Neuronal stem cell (in vitro differentiated cells): ENCODE measurements at regions not wholly inside any gene's neighbourhood (a gene's known extent, or its start where the extent isn't known, plus 50 kb on each side); places are given as distances from the start of the nearest gene placed in this dataset.

Experiments
- DNase-seq: peaks from one replicate; pipeline ENCODE4 v3.0.0-alpha.2; 2013; ENCODE audit warnings: low spot score
- H2AFZ ChIP-seq: one replicate; pipeline ENCODE4 v1.6.1; 2013; ENCODE audit warnings: mild to moderate bottlenecking, low read length, inconsistent platforms
- H2AK5ac ChIP-seq: 2 replicates; pipeline ENCODE4 v1.6.1; 2013; ENCODE audit warnings: low read depth, mild to moderate bottlenecking, inconsistent platforms, low read length, moderate library complexity, mixed read lengths
- H2BK120ac ChIP-seq: 2 replicates; pipeline ENCODE4 v1.6.1; 2013; ENCODE audit warnings: low read depth, mild to moderate bottlenecking, inconsistent platforms, low read length, moderate library complexity, mixed read lengths
- H2BK12ac ChIP-seq: one replicate; pipeline ENCODE4 v1.6.1; 2013; ENCODE audit warnings: low read length, inconsistent platforms
- H2BK15ac ChIP-seq: 2 replicates; pipeline ENCODE4 v1.6.1; 2013; ENCODE audit warnings: mild to moderate bottlenecking, low read length, inconsistent platforms, mixed read lengths
- H2BK5ac ChIP-seq: one replicate; pipeline ENCODE4 v1.6.1; 2013; ENCODE audit warnings: inconsistent platforms, mild to moderate bottlenecking, low read length, moderate library complexity
- H3K14ac ChIP-seq: one replicate; pipeline ENCODE4 v1.6.1; 2013; ENCODE audit warnings: low read length, inconsistent platforms
- H3K18ac ChIP-seq: 2 replicates; pipeline ENCODE4 v1.6.1; 2013; ENCODE audit warnings: low read length, inconsistent platforms
- H3K23ac ChIP-seq: 2 replicates; pipeline ENCODE4 v1.6.1; 2013; ENCODE audit warnings: low read depth, mild to moderate bottlenecking, mixed read lengths, low read length, inconsistent platforms; ENCODE audit not compliant: poor library complexity
- H3K27ac ChIP-seq: replicated peaks from 3 replicates; pipeline ENCODE4 v1.5.1; 2013; ENCODE audit warnings: low read length, inconsistent platforms
- H3K27me3 ChIP-seq, 3 experiments: 2 replicates each; pipeline ENCODE4 v1.6.1; 2013; ENCODE audit warnings: low read length in 3 of 3, mild to moderate bottlenecking in 2 of 3, inconsistent platforms in 1 of 3, low read depth in 1 of 3, mixed read lengths in 1 of 3, moderate library complexity in 1 of 3; ENCODE audit not compliant: control insufficient read depth in 3 of 3, insufficient read depth in 3 of 3
- H3K36me3 ChIP-seq, 2 donors: replicated peaks in 1 of 2; 2 replicates each; pipeline ENCODE4 v1.6.1; 2013; ENCODE audit warnings: low read length in 2 of 2; ENCODE audit not compliant: control insufficient read depth in 2 of 2, insufficient read depth in 2 of 2
- H3K4ac ChIP-seq: 2 replicates; pipeline ENCODE4 v1.6.1; 2013; ENCODE audit warnings: inconsistent platforms, mild to moderate bottlenecking, low read length, moderate library complexity
- H3K4me1 ChIP-seq, 2 donors: 1 replicate in 1 of 2; 2 replicates in 1 of 2; pipeline ENCODE4 v1.6.1; 2013; ENCODE audit warnings: low read length in 2 of 2, low read depth in 1 of 2; ENCODE audit not compliant: control insufficient read depth in 2 of 2, insufficient read depth in 1 of 2
- H3K4me2 ChIP-seq: one replicate; pipeline ENCODE4 v1.6.1; 2013; ENCODE audit warnings: mild to moderate bottlenecking, low read length, inconsistent platforms; ENCODE audit not compliant: insufficient read depth, poor library complexity, severe bottlenecking
- H3K4me3 ChIP-seq, 2 donors: 2 replicates each; pipeline ENCODE4 v1.5.1; 2013; ENCODE audit warnings: low read length in 2 of 2, mild to moderate bottlenecking in 2 of 2, inconsistent platforms in 1 of 2, moderate library complexity in 1 of 2
- H3K79me1 ChIP-seq: one replicate; pipeline ENCODE4 v1.6.1; 2013; ENCODE audit warnings: low read depth, mild to moderate bottlenecking, inconsistent platforms, low read length, moderate library complexity
- H3K9ac ChIP-seq: one replicate; pipeline ENCODE4 v1.6.1; 2013; ENCODE audit warnings: mild to moderate bottlenecking, low read depth, low read length, inconsistent platforms; ENCODE audit not compliant: poor library complexity
- H3K9me3 ChIP-seq, 2 donors: replicated peaks in 1 of 2; 2 replicates each; pipeline versions ENCODE3 to v1.6.1; 2013; ENCODE audit warnings: low read length in 2 of 2, mild to moderate bottlenecking in 2 of 2, inconsistent platforms in 1 of 2, low read depth in 1 of 2, mixed read lengths in 1 of 2, moderate library complexity in 1 of 2; ENCODE audit not compliant: control insufficient read depth in 2 of 2, insufficient read depth in 1 of 2
- H4K8ac ChIP-seq: one replicate; pipeline ENCODE4 v1.6.1; 2013; ENCODE audit warnings: low read depth, mild to moderate bottlenecking, inconsistent platforms, low read length, moderate library complexity
- H4K91ac ChIP-seq: one replicate; pipeline ENCODE4 v1.6.1; 2013; ENCODE audit warnings: low read length, low read depth, mild to moderate bottlenecking, inconsistent platforms; ENCODE audit not compliant: poor library complexity
- WGBS, 2 donors: extraction: QIAGEN DNeasy Blood & Tissue Kit; methylation state at CpG; one replicate each; pipeline ENCODE4 v1.1.7; 2013; ENCODE audit warnings: missing lambda C conversion rate in 2 of 2, mixed read lengths in 1 of 2; ENCODE audit not compliant: insufficient read length in 2 of 2, insufficient replicate concordance in 1 of 2; ENCODE audit errors: extremely low coverage in 2 of 2; 5-methylcytosine and 5-hydroxymethylcytosine counted together

DNA sequence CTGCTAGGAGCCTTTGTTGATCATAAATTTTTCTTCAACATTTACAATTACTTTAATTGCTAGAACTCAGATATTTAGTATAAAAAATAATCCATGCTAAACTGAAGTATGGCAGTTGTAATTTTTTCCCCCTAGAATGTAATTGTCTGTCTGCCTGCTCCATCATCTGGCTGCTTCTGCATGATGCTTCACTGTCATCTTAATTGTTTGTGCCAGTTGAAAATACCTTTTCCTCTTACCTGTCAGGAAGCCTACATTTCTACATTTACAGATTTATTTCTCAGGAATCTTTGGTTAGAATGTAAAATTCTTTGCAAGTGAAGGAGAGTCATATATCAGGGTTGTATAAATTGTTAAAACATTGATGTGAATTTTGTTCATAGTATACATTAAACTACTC lies 348.6 kb downstream of the GRXCR1 start:
- no peak overlapping the region for H3K9ac ChIP-seq
- no peak overlapping the region for H4K91ac ChIP-seq
- no peak overlapping the region for H3K4ac ChIP-seq
- H2AFZ ChIP-seq = no peak overlapping the region
- no peak overlapping the region for H3K18ac ChIP-seq
- no peaks in the 10 kb centered on the region for H3K9me3 ChIP-seq
- H2AK5ac ChIP-seq = no peak overlapping the region
- no peaks in the 10 kb centered on the region for H3K27me3 ChIP-seq
- no peak overlapping the region for H3K4me3 ChIP-seq
- no peak overlapping the region for H3K4me2 ChIP-seq
- H2BK12ac ChIP-seq = no peak overlapping the region
- H2BK15ac ChIP-seq = no peak overlapping the region
- no peak overlapping the region for H4K8ac ChIP-seq
- no peaks in the 10 kb centered on the region for H3K36me3 ChIP-seq
- H3K14ac ChIP-seq = no peak overlapping the region
- DNase-seq = no peak
- H3K23ac ChIP-seq = no peak overlapping the region
- no peaks in the 10 kb centered on the region for H3K4me1 ChIP-seq
- no peak overlapping the region for H2BK5ac ChIP-seq
- no peak overlapping the region for H2BK120ac ChIP-seq
- no peaks in the 10 kb centered on the region for H3K79me1 ChIP-seq
- no peak overlapping the region for H3K27ac ChIP-seq

GRCh38 chr4:43242606-43243005 lies 350.1 kb downstream of the GRXCR1 start:
- no peak overlapping the region for H2AFZ ChIP-seq
- no peak overlapping the region for H3K27ac ChIP-seq
- no peak overlapping the region for H3K4me2 ChIP-seq
- no peaks in the 10 kb centered on the region for H3K79me1 ChIP-seq
- H3K4ac ChIP-seq = no peak overlapping the region
- no peak overlapping the region for H2BK12ac ChIP-seq
- no peak overlapping the region for H3K18ac ChIP-seq
- WGBS, 2 donors = no CpG with 5 or more reads among the region's 2 CpGs
- DNase-seq = no peak
- H3K36me3 ChIP-seq = no peaks in the 10 kb centered on the region
- no peak overlapping the region for H2BK15ac ChIP-seq
- H2BK120ac ChIP-seq = no peak overlapping the region
- H3K14ac ChIP-seq = no peak overlapping the region
- no peak overlapping the region for H3K9ac ChIP-seq
- no peak overlapping the region for H4K91ac ChIP-seq
- H3K4me3 ChIP-seq = no peak overlapping the region
- no peak overlapping the region for H4K8ac ChIP-seq
- no peaks in the 10 kb centered on the region for H3K4me1 ChIP-seq
- no peak overlapping the region for H2BK5ac ChIP-seq
- no peaks in the 10 kb centered on the region for H3K27me3 ChIP-seq
- no peak overlapping the region for H2AK5ac ChIP-seq
- no peaks in the 10 kb centered on the region for H3K9me3 ChIP-seq
- H3K23ac ChIP-seq = no peak overlapping the region

- Histone ChIP-seq H3K27ac (no peak overlapping the region), H3K9me3 (no peaks in the 10 kb centered on the region), H3K23ac (no peak overlapping the region), H3K79me1 (no peaks in the 10 kb centered on the region), H3K36me3 (no peaks in the 10 kb centered on the region), H2AFZ (no peak overlapping the region), H4K91ac (no peak overlapping the region), H3K4me2 (no peak overlapping the region), H3K4me3 (no peak overlapping the region), H2BK15ac (no peak overlapping the region), H3K9ac (no peak overlapping the region), H2BK120ac (no peak overlapping the region), H2BK12ac (no peak overlapping the region), H4K8ac (no peak overlapping the region), H3K27me3 (no peaks in the 10 kb centered on the region), H3K4me1 (no peaks in the 10 kb centered on the region), H3K18ac (no peak overlapping the region), H2BK5ac (no peak overlapping the region), H2AK5ac (no peak overlapping the region), H3K4ac (no peak overlapping the region), H3K14ac (no peak overlapping the region)
- WGBS, 2 donors = 100% methylated on average over 1 of the region's 4 CpGs; no CpG with 5 or more reads in 1 of the 2 donors
- no peak for DNase-seq
Observed at GRCh38 chr4:43243433-43244116, 351.1 kb downstream of the GRXCR1 start.

GRCh38 chr4:43244688-43245382 lies 352.3 kb downstream of the GRXCR1 start:
- no peak for DNase-seq
- no CpG with 5 or more reads among the region's 1 CpG for WGBS, 2 donors
- H3K4me2 ChIP-seq = no peak overlapping the region
- no peak overlapping the region for H2AFZ ChIP-seq
- no peak overlapping the region for H2BK120ac ChIP-seq
- H3K18ac ChIP-seq = no peak overlapping the region
- H2BK12ac ChIP-seq = no peak overlapping the region
- no peak overlapping the region for H3K9ac ChIP-seq
- no peak overlapping the region for H2BK5ac ChIP-seq
- no peaks in the 10 kb centered on the region for H3K27me3 ChIP-seq
- H3K9me3 ChIP-seq = no peaks in the 10 kb centered on the region
- H4K8ac ChIP-seq = no peak overlapping the region
- H3K36me3 ChIP-seq = no peaks in the 10 kb centered on the region
- H3K4ac ChIP-seq = no peak overlapping the region
- H2BK15ac ChIP-seq = no peak overlapping the region
- no peak overlapping the region for H3K23ac ChIP-seq
- no peaks in the 10 kb centered on the region for H3K79me1 ChIP-seq
- no peak overlapping the region for H2AK5ac ChIP-seq
- H4K91ac ChIP-seq = no peak overlapping the region
- H3K4me1 ChIP-seq = no peaks in the 10 kb centered on the region
- H3K14ac ChIP-seq = no peak overlapping the region
- H3K27ac ChIP-seq = no peak overlapping the region
- H3K4me3 ChIP-seq = no peak overlapping the region
